ENCODE measurements at regions not wholly inside any gene's neighbourhood (a gene's known extent, or its start where the extent isn't known, plus 50 kb on each side); places are given as distances from the start of the nearest gene placed in this dataset.

GRCh38 chr16:17769065-17769464 lies 298.3 kb upstream of the XYLT1 start:
- TF ChIP-seq CTCF (conservative IDR thresholded peaks at IDR 0.05; ENCODE audit: low read depth), result no peak
- H3K27ac ChIP-seq, result no peak overlapping the region
- ChIA-PET CTCF (interaction anchor here (0.6 to 0.7 kb wide), 2 partner anchors 207 to 309 kb away, joined by 3 read pairs; no protein-coding TSS in a partner anchor), POLR2A (ENCODE audit: low non-redundant PET) (no interaction called here)
- no peak for DNase-seq (ENCODE audit: low spot score)

GRCh38 chr16:17768257-17768656 lies 297.5 kb upstream of the XYLT1 start:
- TF ChIP-seq CTCF (conservative IDR thresholded peaks at IDR 0.05; ENCODE audit: low read depth), result no peak
- POLR2A ChIA-PET (ENCODE audit: low non-redundant PET), result no interaction called here
- H3K27ac ChIP-seq, result no peak overlapping the region
- DNase-seq (ENCODE audit: low spot score), result peak; percentile 74
- CTCF ChIA-PET, result interaction anchor here (0.7 kb wide), 2 partner anchors 227 to 308 kb away, joined by 3 read pairs; no protein-coding TSS in a partner anchor

GRCh38 chr16:17766012-17766411 lies 295.3 kb upstream of the XYLT1 start:
- POLR2A ChIA-PET (ENCODE audit: low non-redundant PET), result no interaction called here
- H3K27ac ChIP-seq, result no peak overlapping the region
- CTCF ChIA-PET, result no interaction called here
- TF ChIP-seq CTCF (conservative IDR thresholded peaks at IDR 0.05; ENCODE audit: low read depth), result no peak
- DNase-seq (ENCODE audit: low spot score), result no peak

- CTCF ChIA-PET, result no interaction called here
- H3K27ac ChIP-seq, result no peak overlapping the region
- no peak for DNase-seq (ENCODE audit: low spot score)
- POLR2A ChIA-PET (ENCODE audit: low non-redundant PET), result no interaction called here
- TF ChIP-seq CTCF (conservative IDR thresholded peaks at IDR 0.05; ENCODE audit: low read depth), result no peak
These were observed 289.0 kb upstream of the XYLT1 start for GRCh38 chr16:17759451-17760390.

- TF ChIP-seq CTCF (conservative IDR thresholded peaks at IDR 0.05; ENCODE audit: low read depth), result no peak
These were observed 287.0 kb upstream of the XYLT1 start for GRCh38 chr16:17757808-17758207.

GRCh38 chr16:17755158-17755557 lies 284.4 kb upstream of the XYLT1 start:
- no peak for DNase-seq (ENCODE audit: low spot score)
- TF ChIP-seq CTCF (conservative IDR thresholded peaks at IDR 0.05; ENCODE audit: low read depth), result no peak
- POLR2A ChIA-PET (ENCODE audit: low non-redundant PET), result no interaction called here
- CTCF ChIA-PET, result no interaction called here
- no peak overlapping the region for H3K27ac ChIP-seq

More at GRCh38 chr16:17757808-17758207, 287.0 kb upstream of the XYLT1 start:
- no peak for DNase-seq (ENCODE audit: low spot score)
- CTCF ChIA-PET, result no interaction called here
- POLR2A ChIA-PET (ENCODE audit: low non-redundant PET), result no interaction called here
- no peak overlapping the region for H3K27ac ChIP-seq

All from RWPE1 (cell line).